ENCODE measurements at regions not wholly inside any gene's neighbourhood (a gene's known extent, or its start where the extent isn't known, plus 50 kb on each side); places are given as distances from the start of the nearest gene placed in this dataset.

- no peaks in the 10 kb centered on the region for H3K36me3 ChIP-seq (ENCODE audit: insufficient read depth, low read depth, low read length)
- H3K9me3 ChIP-seq (ENCODE audit: insufficient read depth, low read depth, low read length): peaks cover 9% of the 10 kb centered on the region; the same call in 1 of the 2 replicates
- H3K27ac ChIP-seq (ENCODE audit: low read length): no peak overlapping the region
- no peak overlapping the region for H3K4me3 ChIP-seq (ENCODE audit: low read length)
- H3K9ac ChIP-seq (ENCODE audit: low read depth, low read length): no peak overlapping the region
- H3K27me3 ChIP-seq (ENCODE audit: insufficient read depth, low read length): no peaks in the 10 kb centered on the region
- H3K4me1 ChIP-seq (ENCODE audit: insufficient read depth, low read length): no peaks in the 10 kb centered on the region
These were observed 247.2 kb upstream of the LRRN1 start for GRCh38 chr3:3551981-3552380.

GRCh38 chr3:3545360-3545759, 253.9 kb upstream of the LRRN1 start:
- no peaks in the 10 kb centered on the region for H3K27me3 ChIP-seq (ENCODE audit: insufficient read depth, low read length)
- H3K36me3 ChIP-seq (ENCODE audit: insufficient read depth, low read depth, low read length): no peaks in the 10 kb centered on the region
- H3K9me3 ChIP-seq (ENCODE audit: insufficient read depth, low read depth, low read length): peaks cover 4% of the 10 kb centered on the region; the same call in 1 of the 2 replicates
- H3K4me1 ChIP-seq (ENCODE audit: insufficient read depth, low read length): no peaks in the 10 kb centered on the region
- no peak overlapping the region for H3K27ac ChIP-seq (ENCODE audit: low read length)
- H3K9ac ChIP-seq (ENCODE audit: low read depth, low read length): no peak overlapping the region
- H3K4me3 ChIP-seq (ENCODE audit: low read length): no peak overlapping the region

GRCh38 chr3:3538451-3538850, 260.8 kb upstream of the LRRN1 start:
- H3K27ac ChIP-seq (ENCODE audit: low read length): no peak overlapping the region
- H3K36me3 ChIP-seq (ENCODE audit: insufficient read depth, low read depth, low read length): no peaks in the 10 kb centered on the region
- no peak overlapping the region for H3K4me3 ChIP-seq (ENCODE audit: low read length)
- H3K27me3 ChIP-seq (ENCODE audit: insufficient read depth, low read length): no peaks in the 10 kb centered on the region
- no peaks in the 10 kb centered on the region for H3K4me1 ChIP-seq (ENCODE audit: insufficient read depth, low read length)
- no peak overlapping the region for H3K9ac ChIP-seq (ENCODE audit: low read depth, low read length)
- H3K9me3 ChIP-seq (ENCODE audit: insufficient read depth, low read depth, low read length): no peaks in the 10 kb centered on the region

GRCh38 chr3:3532508-3532907, 266.7 kb upstream of the LRRN1 start:
- no peaks in the 10 kb centered on the region for H3K4me1 ChIP-seq (ENCODE audit: insufficient read depth, low read length)
- no peaks in the 10 kb centered on the region for H3K36me3 ChIP-seq (ENCODE audit: insufficient read depth, low read depth, low read length)
- no peaks in the 10 kb centered on the region for H3K27me3 ChIP-seq (ENCODE audit: insufficient read depth, low read length)
- no peak overlapping the region for H3K4me3 ChIP-seq (ENCODE audit: low read length)
- no peak overlapping the region for H3K9ac ChIP-seq (ENCODE audit: low read depth, low read length)
- no peaks in the 10 kb centered on the region for H3K9me3 ChIP-seq (ENCODE audit: insufficient read depth, low read depth, low read length)
- no peak overlapping the region for H3K27ac ChIP-seq (ENCODE audit: low read length)

- Histone ChIP-seq H3K4me1 (ENCODE audit: insufficient read depth, low read length) (no peaks in the 10 kb centered on the region), H3K4me3 (ENCODE audit: low read length) (no peak overlapping the region), H3K9me3 (ENCODE audit: insufficient read depth, low read depth, low read length) (no peaks in the 10 kb centered on the region), H3K27me3 (ENCODE audit: insufficient read depth, low read length) (no peaks in the 10 kb centered on the region), H3K27ac (ENCODE audit: low read length) (no peak overlapping the region), H3K9ac (ENCODE audit: low read depth, low read length) (no peak overlapping the region), H3K36me3 (ENCODE audit: insufficient read depth, low read depth, low read length) (no peaks in the 10 kb centered on the region)
These were observed 267.8 kb upstream of the LRRN1 start for GRCh38 chr3:3531476-3531875.

- H3K9me3 ChIP-seq (ENCODE audit: insufficient read depth, low read depth, low read length): no peaks in the 10 kb centered on the region
- no peak overlapping the region for H3K27ac ChIP-seq (ENCODE audit: low read length)
- H3K27me3 ChIP-seq (ENCODE audit: insufficient read depth, low read length): no peaks in the 10 kb centered on the region
- H3K4me3 ChIP-seq (ENCODE audit: low read length): no peak overlapping the region
- H3K4me1 ChIP-seq (ENCODE audit: insufficient read depth, low read length): 0 out of 2 replicates have a peak, but pooled peaks cover 5% of the 10 kb centered on the region
- H3K9ac ChIP-seq (ENCODE audit: low read depth, low read length): no peak overlapping the region
- no peaks in the 10 kb centered on the region for H3K36me3 ChIP-seq (ENCODE audit: insufficient read depth, low read depth, low read length)
These were observed 280.0 kb upstream of the LRRN1 start for GRCh38 chr3:3519266-3519665.

GRCh38 chr3:3516996-3517395, 282.2 kb upstream of the LRRN1 start:
- H3K36me3 ChIP-seq (ENCODE audit: insufficient read depth, low read depth, low read length): no peaks in the 10 kb centered on the region
- H3K4me1 ChIP-seq (ENCODE audit: insufficient read depth, low read length): 0 out of 2 replicates have a peak, but pooled peaks cover 5% of the 10 kb centered on the region
- H3K27me3 ChIP-seq (ENCODE audit: insufficient read depth, low read length): no peaks in the 10 kb centered on the region
- H3K9ac ChIP-seq (ENCODE audit: low read depth, low read length): no peak overlapping the region
- H3K9me3 ChIP-seq (ENCODE audit: insufficient read depth, low read depth, low read length): no peaks in the 10 kb centered on the region
- no peak overlapping the region for H3K27ac ChIP-seq (ENCODE audit: low read length)
- no peak overlapping the region for H3K4me3 ChIP-seq (ENCODE audit: low read length)

- H3K9ac ChIP-seq (ENCODE audit: low read depth, low read length): no peak overlapping the region
- H3K9me3 ChIP-seq (ENCODE audit: insufficient read depth, low read depth, low read length): no peaks in the 10 kb centered on the region
- 0 out of 2 replicates have a peak, but pooled peaks cover 5% of the 10 kb centered on the region for H3K4me1 ChIP-seq (ENCODE audit: insufficient read depth, low read length)
- H3K27me3 ChIP-seq (ENCODE audit: insufficient read depth, low read length): no peaks in the 10 kb centered on the region
- H3K27ac ChIP-seq (ENCODE audit: low read length): no peak overlapping the region
- H3K4me3 ChIP-seq (ENCODE audit: low read length): no peak overlapping the region
- no peaks in the 10 kb centered on the region for H3K36me3 ChIP-seq (ENCODE audit: insufficient read depth, low read depth, low read length)
These were observed 282.8 kb upstream of the LRRN1 start for GRCh38 chr3:3516384-3516783.

GRCh38 chr3:3509665-3510064, 289.6 kb upstream of the LRRN1 start:
- Histone ChIP-seq H3K27me3 (ENCODE audit: insufficient read depth, low read length) (no peaks in the 10 kb centered on the region), H3K9ac (ENCODE audit: low read depth, low read length) (no peak overlapping the region), H3K9me3 (ENCODE audit: insufficient read depth, low read depth, low read length) (no peaks in the 10 kb centered on the region), H3K4me1 (ENCODE audit: insufficient read depth, low read length) (no peaks in the 10 kb centered on the region), H3K4me3 (ENCODE audit: low read length) (no peak overlapping the region), H3K36me3 (ENCODE audit: insufficient read depth, low read depth, low read length) (no peaks in the 10 kb centered on the region), H3K27ac (ENCODE audit: low read length) (no peak overlapping the region)

- Histone ChIP-seq H3K27me3 (ENCODE audit: insufficient read depth, low read length) (no peaks in the 10 kb centered on the region), H3K36me3 (ENCODE audit: insufficient read depth, low read depth, low read length) (no peaks in the 10 kb centered on the region), H3K9me3 (ENCODE audit: insufficient read depth, low read depth, low read length) (no peaks in the 10 kb centered on the region), H3K4me3 (ENCODE audit: low read length) (no peak overlapping the region), H3K9ac (ENCODE audit: low read depth, low read length) (no peak overlapping the region), H3K4me1 (ENCODE audit: insufficient read depth, low read length) (no peaks in the 10 kb centered on the region), H3K27ac (ENCODE audit: low read length) (no peak overlapping the region)
These were observed 294.5 kb upstream of the LRRN1 start for GRCh38 chr3:3504686-3505085.

- H3K4me1 ChIP-seq (ENCODE audit: insufficient read depth, low read length): no peaks in the 10 kb centered on the region
- H3K9me3 ChIP-seq (ENCODE audit: insufficient read depth, low read depth, low read length): no peaks in the 10 kb centered on the region
- H3K4me3 ChIP-seq (ENCODE audit: low read length): no peak overlapping the region
- no peaks in the 10 kb centered on the region for H3K36me3 ChIP-seq (ENCODE audit: insufficient read depth, low read depth, low read length)
- H3K27me3 ChIP-seq (ENCODE audit: insufficient read depth, low read length): no peaks in the 10 kb centered on the region
- no peak overlapping the region for H3K9ac ChIP-seq (ENCODE audit: low read depth, low read length)
- H3K27ac ChIP-seq (ENCODE audit: low read length): no peak overlapping the region
These were observed 295.8 kb upstream of the LRRN1 start for GRCh38 chr3:3503411-3503810.

- no peak overlapping the region for H3K9ac ChIP-seq (ENCODE audit: low read depth, low read length)
These were observed 299.2 kb upstream of the LRRN1 start for GRCh38 chr3:3499987-3500386.

More at GRCh38 chr3:3499987-3500386, 299.2 kb upstream of the LRRN1 start:
- Histone ChIP-seq H3K9me3 (ENCODE audit: insufficient read depth, low read depth, low read length) (no peaks in the 10 kb centered on the region), H3K4me3 (ENCODE audit: low read length) (no peak overlapping the region), H3K27ac (ENCODE audit: low read length) (no peak overlapping the region), H3K36me3 (ENCODE audit: insufficient read depth, low read depth, low read length) (no peaks in the 10 kb centered on the region), H3K27me3 (ENCODE audit: insufficient read depth, low read length) (no peaks in the 10 kb centered on the region), H3K4me1 (ENCODE audit: insufficient read depth, low read length) (no peaks in the 10 kb centered on the region)
